ENCODE measurements at regions not wholly inside any gene's neighbourhood (a gene's known extent, or its start where the extent isn't known, plus 50 kb on each side); places are given as distances from the start of the nearest gene placed in this dataset.
"Not testable (repeated sequence)": the region's sequence is repeated elsewhere in the genome, so short reads cannot be mapped to it uniquely, and the experiment has no call there.

DNA sequence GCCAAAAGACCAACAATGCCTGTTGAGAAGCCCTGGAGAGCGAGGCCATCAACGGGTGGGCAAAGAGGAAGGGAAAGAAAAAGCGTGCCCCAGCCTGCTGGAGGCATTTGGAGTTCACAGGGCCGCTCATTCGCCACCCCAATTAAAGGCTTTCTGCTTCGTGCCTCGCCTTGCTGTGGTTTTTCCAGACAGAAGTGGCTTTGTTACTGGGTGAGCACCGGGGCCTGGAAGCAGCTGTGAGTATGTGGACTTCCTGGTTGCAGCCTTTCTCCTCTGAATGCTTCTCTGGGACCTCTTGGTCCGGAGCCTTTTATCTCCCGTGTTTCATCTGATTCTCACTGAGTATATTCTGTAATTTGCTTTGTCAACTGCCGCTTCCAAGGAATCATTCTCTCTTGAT, 118.1 kb upstream of the EGR2 start:
- no peaks in the 10 kb centered on the region for H3K9me3 Mint-ChIP-seq (ENCODE audit: unreplicated experiment)
- Histone ChIP-seq H3K9me3 (peaks cover 10% of the 10 kb centered on the region; the same call in 1 of the 2 replicates), H3K4me1 (no peaks in the 10 kb centered on the region), H3K36me3 (ENCODE audit: control insufficient read depth, insufficient read depth, low read length) (no peaks in the 10 kb centered on the region), H3K4me3 (ENCODE audit: low read depth, low read length) (no peak overlapping the region), H3K27me3 (replicated peaks; ENCODE audit: control insufficient read depth, insufficient read depth, low read length) (no peaks in the 10 kb centered on the region)
- TF ChIP-seq, protein P1, sequence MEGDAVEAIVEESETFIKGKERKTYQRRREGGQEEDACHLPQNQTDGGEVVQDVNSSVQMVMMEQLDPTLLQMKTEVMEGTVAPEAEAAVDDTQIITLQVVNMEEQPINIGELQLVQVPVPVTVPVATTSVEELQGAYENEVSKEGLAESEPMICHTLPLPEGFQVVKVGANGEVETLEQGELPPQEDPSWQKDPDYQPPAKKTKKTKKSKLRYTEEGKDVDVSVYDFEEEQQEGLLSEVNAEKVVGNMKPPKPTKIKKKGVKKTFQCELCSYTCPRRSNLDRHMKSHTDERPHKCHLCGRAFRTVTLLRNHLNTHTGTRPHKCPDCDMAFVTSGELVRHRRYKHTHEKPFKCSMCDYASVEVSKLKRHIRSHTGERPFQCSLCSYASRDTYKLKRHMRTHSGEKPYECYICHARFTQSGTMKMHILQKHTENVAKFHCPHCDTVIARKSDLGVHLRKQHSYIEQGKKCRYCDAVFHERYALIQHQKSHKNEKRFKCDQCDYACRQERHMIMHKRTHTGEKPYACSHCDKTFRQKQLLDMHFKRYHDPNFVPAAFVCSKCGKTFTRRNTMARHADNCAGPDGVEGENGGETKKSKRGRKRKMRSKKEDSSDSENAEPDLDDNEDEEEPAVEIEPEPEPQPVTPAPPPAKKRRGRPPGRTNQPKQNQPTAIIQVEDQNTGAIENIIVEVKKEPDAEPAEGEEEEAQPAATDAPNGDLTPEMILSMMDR (IDR thresholded peaks at IDR 0.05; ENCODE audit: insufficient read depth in 1 of 2, low read depth in 1 of 2, low read length in 1 of 2, severe bottlenecking in 1 of 2, unreplicated experiment in 1 of 2): no peak
- BruUV-seq (replicated peaks): no TSS peak
- ChIA-PET CTCF (no interaction called here), POLR2A (no interaction called here)
- no peaks in the 10 kb centered on the region for H3K36me3 Mint-ChIP-seq (ENCODE audit: insufficient read depth, unreplicated experiment)
- intact Hi-C loops (cut with micrococcal nuclease; ENCODE audit: unreplicated experiment): no loop called here
- H3K27ac Mint-ChIP-seq (ENCODE audit: unreplicated experiment): no peak overlapping the region
- H3K27me3 Mint-ChIP-seq (ENCODE audit: insufficient read depth, unreplicated experiment): peaks cover 16% of the 10 kb centered on the region
- H3K4me3 Mint-ChIP-seq (ENCODE audit: unreplicated experiment): no peak overlapping the region
- no peaks in the 10 kb centered on the region for H3K4me1 Mint-ChIP-seq (ENCODE audit: low read depth, unreplicated experiment)
- DNase-seq: no peak

DNA sequence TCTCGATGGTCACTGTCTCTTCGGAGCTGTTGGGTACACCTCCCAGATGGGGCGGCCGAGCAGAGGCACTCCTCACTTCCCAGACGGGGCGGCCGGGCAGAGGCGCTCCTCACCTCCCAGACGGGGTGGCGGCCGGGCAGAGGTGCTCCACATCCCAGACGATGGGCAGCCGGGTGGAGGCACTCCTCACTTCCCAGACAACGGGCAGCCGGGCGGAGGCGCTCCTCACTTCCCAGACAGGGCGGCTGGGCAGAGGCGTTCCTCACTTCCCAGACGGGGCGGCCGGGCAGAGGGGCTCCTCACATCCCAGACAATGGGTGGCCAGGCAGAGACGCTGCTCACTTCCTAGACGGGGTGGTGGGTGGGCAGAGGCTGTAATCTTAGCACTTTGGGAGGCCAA, 112.6 kb upstream of the EGR2 start:
- H3K4me3 ChIP-seq (ENCODE audit: low read depth, low read length); H3K27me3 Mint-ChIP-seq (ENCODE audit: insufficient read depth, unreplicated experiment); H3K9me3 Mint-ChIP-seq (ENCODE audit: unreplicated experiment); BruUV-seq (replicated peaks); intact Hi-C loops (cut with micrococcal nuclease; ENCODE audit: unreplicated experiment); H3K4me3 Mint-ChIP-seq (ENCODE audit: unreplicated experiment); H3K27ac Mint-ChIP-seq (ENCODE audit: unreplicated experiment); POLR2A ChIA-PET; H3K36me3 Mint-ChIP-seq (ENCODE audit: insufficient read depth, unreplicated experiment); CTCF ChIA-PET; H3K27me3 ChIP-seq (replicated peaks; ENCODE audit: control insufficient read depth, insufficient read depth, low read length); H3K9me3 ChIP-seq; H3K4me1 ChIP-seq; H3K36me3 ChIP-seq (ENCODE audit: control insufficient read depth, insufficient read depth, low read length); DNase-seq; H3K4me1 Mint-ChIP-seq (ENCODE audit: low read depth, unreplicated experiment): not testable (repeated sequence)

DNA sequence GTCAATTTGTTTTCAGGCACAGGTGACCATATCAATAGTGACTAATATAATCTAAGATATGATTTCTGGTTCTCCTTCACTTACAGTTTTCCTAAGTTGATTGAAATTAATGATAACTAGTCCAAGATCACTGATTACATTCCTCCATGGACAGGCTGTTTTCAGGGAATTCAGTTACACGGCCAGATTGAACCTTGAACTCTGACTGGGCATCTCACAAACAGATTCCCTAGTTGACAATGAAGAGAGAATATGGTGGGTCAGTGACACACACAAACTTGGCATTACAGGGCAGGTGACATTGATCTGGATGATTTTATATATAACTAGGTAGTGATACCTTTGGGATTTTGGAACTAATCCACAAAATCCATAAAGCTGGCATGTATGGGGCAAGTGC, 110.2 kb upstream of the EGR2 start:
- Histone ChIP-seq H3K4me3 (ENCODE audit: low read depth, low read length) (no peak overlapping the region), H3K36me3 (ENCODE audit: control insufficient read depth, insufficient read depth, low read length) (no peaks in the 10 kb centered on the region), H3K4me1 (no peaks in the 10 kb centered on the region), H3K27me3 (replicated peaks; ENCODE audit: control insufficient read depth, insufficient read depth, low read length) (no peaks in the 10 kb centered on the region), H3K9me3 (peaks cover 10% of the 10 kb centered on the region; the same call in 1 of the 2 replicates)
- H3K9me3 Mint-ChIP-seq (ENCODE audit: unreplicated experiment): no peaks in the 10 kb centered on the region
- intact Hi-C loops (cut with micrococcal nuclease; ENCODE audit: unreplicated experiment): no loop called here
- ChIA-PET POLR2A (no interaction called here), CTCF (no interaction called here)
- no peak overlapping the region for H3K27ac Mint-ChIP-seq (ENCODE audit: unreplicated experiment)
- TF ChIP-seq, protein P1 (IDR thresholded peaks at IDR 0.05; ENCODE audit: insufficient read depth in 1 of 2, low read depth in 1 of 2, low read length in 1 of 2, severe bottlenecking in 1 of 2, unreplicated experiment in 1 of 2): no peak
- no peak overlapping the region for H3K4me3 Mint-ChIP-seq (ENCODE audit: unreplicated experiment)
- no peaks in the 10 kb centered on the region for H3K36me3 Mint-ChIP-seq (ENCODE audit: insufficient read depth, unreplicated experiment)
- H3K4me1 Mint-ChIP-seq (ENCODE audit: low read depth, unreplicated experiment): no peaks in the 10 kb centered on the region
- peaks cover 4% of the 10 kb centered on the region for H3K27me3 Mint-ChIP-seq (ENCODE audit: insufficient read depth, unreplicated experiment)
- BruUV-seq (replicated peaks): no TSS peak
- DNase-seq: no peak

DNA sequence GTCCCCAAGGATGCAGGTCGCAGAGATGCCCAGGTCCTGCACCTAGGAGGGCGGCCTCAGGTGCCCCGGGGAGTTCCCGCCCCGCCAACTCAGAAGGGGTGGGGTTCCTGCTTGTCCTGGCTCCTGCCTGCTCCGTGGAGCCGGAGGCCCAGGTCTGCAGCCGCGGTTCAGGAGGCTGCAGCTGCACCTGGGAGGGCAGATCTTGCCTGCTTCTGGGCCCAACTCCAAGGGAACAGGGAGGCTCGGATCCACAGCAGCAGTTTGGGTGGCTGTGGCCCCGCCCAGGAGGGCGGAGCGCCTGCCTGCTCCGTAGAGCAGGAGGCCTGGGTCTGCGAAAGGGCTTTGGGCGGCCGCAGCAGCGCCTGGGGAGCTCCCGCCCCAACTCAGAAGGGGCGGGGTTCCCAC, 108.2 kb upstream of the EGR2 start:
- ChIA-PET POLR2A (no interaction called here), CTCF (no interaction called here)

More for the DNA sequence above, 108.2 kb upstream of the EGR2 start:
- BruUV-seq (replicated peaks): no TSS peak
- H3K36me3 Mint-ChIP-seq (ENCODE audit: insufficient read depth, unreplicated experiment): no peaks in the 10 kb centered on the region
- TF ChIP-seq, protein P1 (IDR thresholded peaks at IDR 0.05; ENCODE audit: insufficient read depth in 1 of 2, low read depth in 1 of 2, low read length in 1 of 2, severe bottlenecking in 1 of 2, unreplicated experiment in 1 of 2): no peak
- H3K27me3 ChIP-seq (replicated peaks; ENCODE audit: control insufficient read depth, insufficient read depth, low read length): no peaks in the 10 kb centered on the region
- H3K9me3 Mint-ChIP-seq (ENCODE audit: unreplicated experiment): no peaks in the 10 kb centered on the region
- DNase-seq: peak; percentile 43 to 63
- H3K4me3 ChIP-seq (ENCODE audit: low read depth, low read length): 0 out of 2 replicates have a peak overlapping the region, but pooled peaks have one; percentile 2
- H3K4me1 Mint-ChIP-seq (ENCODE audit: low read depth, unreplicated experiment): no peaks in the 10 kb centered on the region
- H3K36me3 ChIP-seq (ENCODE audit: control insufficient read depth, insufficient read depth, low read length): no peaks in the 10 kb centered on the region
- H3K4me3 Mint-ChIP-seq (ENCODE audit: unreplicated experiment): no peak overlapping the region
- H3K27ac Mint-ChIP-seq (ENCODE audit: unreplicated experiment): no peak overlapping the region
- no peaks in the 10 kb centered on the region for H3K9me3 ChIP-seq
- intact Hi-C loops (cut with micrococcal nuclease; ENCODE audit: unreplicated experiment): no loop called here
- H3K4me1 ChIP-seq: no peaks in the 10 kb centered on the region
- H3K27me3 Mint-ChIP-seq (ENCODE audit: insufficient read depth, unreplicated experiment): peaks cover 7% of the 10 kb centered on the region
